Uterus (tissue), 3 donors: ENCODE measurements at regions not wholly inside any gene's neighbourhood (a gene's known extent, or its start where the extent isn't known, plus 50 kb on each side); places are given as distances from the start of the nearest gene placed in this dataset.

Experiments
- DNase-seq, 2 donors: peaks; one replicate each; pipeline ENCODE4 v3.0.0-alpha.2; 2019 to 2020
- H3K27ac ChIP-seq, 2 donors: fragments of 200-600 bp; sonication (generic); 1 replicate in 1 of 2; 2 replicates in 1 of 2; pipeline ENCODE4 v1.5.1; 2016 to 2018
- H3K27me3 ChIP-seq, 2 donors: fragments of 200-600 bp; sonication (generic); one replicate each; pipeline ENCODE4 v1.5.1; 2018 to 2019; ENCODE audit warnings: control low read depth in 1 of 2
- H3K36me3 ChIP-seq, 2 donors: fragments of 200-600 bp; sonication (generic); one replicate each; pipeline ENCODE4 v1.5.1; 2019; ENCODE audit warnings: control low read depth in 1 of 2
- H3K4me1 ChIP-seq, 2 donors: fragments of 200-600 bp; sonication (generic); one replicate each; pipeline ENCODE4 v1.5.1; 2018 to 2019; ENCODE audit warnings: control low read depth in 1 of 2
- H3K4me3 ChIP-seq, 2 donors: fragments of 200-600 bp; sonication (generic); 1 replicate in 1 of 2; 2 replicates in 1 of 2; pipeline ENCODE4 v1.5.1; 2018 to 2019; ENCODE audit warnings: mild to moderate bottlenecking in 1 of 2
- H3K9me3 ChIP-seq, 2 donors: fragments of 200-600 bp; sonication (generic); one replicate each; pipeline ENCODE4 v1.5.1; 2019; ENCODE audit warnings: control low read depth in 1 of 2
- CTCF ChIP-seq, 4 experiments: fragments of 200-600 bp in 2 of 4; fragments of 450-650 bp in 2 of 4; sonication (generic) in 2 of 4; IDR thresholded peaks; one replicate each; pipeline ENCODE4 v1.5.1; 2016 to 2019; ENCODE audit warnings: antibody characterized with exemption in 4 of 4, mild to moderate bottlenecking in 2 of 4, moderate library complexity in 1 of 4
- POLR2A ChIP-seq, 2 donors: fragments of 450-650 bp; IDR thresholded peaks; one replicate each; pipeline ENCODE4 v1.6.1; 2016; ENCODE audit warnings: antibody characterized with exemption in 2 of 2, mild to moderate bottlenecking in 1 of 2, moderate library complexity in 1 of 2
- intact Hi-C: fragments of 100-400 bp; cut with DNase I; formaldehyde crosslinking; loops from one replicate; pipeline ENCODE4 v1.15.1; 2023; ENCODE audit warnings: low total_unique reads
- donor health status: DM: yes; HTN: yes; CAD: no.

GRCh38 chr15:98276018-98276417, 315.5 kb downstream of the ARRDC4 start:
- intact Hi-C loops = no loop called here
- Histone ChIP-seq H3K27me3 (no peaks in the 10 kb centered on the region), H3K36me3 (no peaks in the 10 kb centered on the region), H3K4me1 (no peaks in the 10 kb centered on the region), H3K4me3 (no peak overlapping the region), H3K27ac (no peak overlapping the region), H3K9me3 (no peaks in the 10 kb centered on the region)
- no peak for DNase-seq
- TF ChIP-seq CTCF (IDR thresholded peaks at IDR 0.05) (no peak), POLR2A (IDR thresholded peaks at IDR 0.05) (no peak)

GRCh38 chr15:98277602-98278001, 317.1 kb downstream of the ARRDC4 start:
- no peaks in the 10 kb centered on the region for H3K9me3 ChIP-seq
- intact Hi-C loops = no loop called here
- H3K27me3 ChIP-seq = no peaks in the 10 kb centered on the region
- H3K36me3 ChIP-seq = no peaks in the 10 kb centered on the region
- no peaks in the 10 kb centered on the region for H3K4me1 ChIP-seq
- no peak overlapping the region for H3K27ac ChIP-seq
- TF ChIP-seq POLR2A (IDR thresholded peaks at IDR 0.05) = no peak
- TF ChIP-seq CTCF (IDR thresholded peaks at IDR 0.05) = no peak
- H3K4me3 ChIP-seq = no peak overlapping the region
- DNase-seq = no peak

- intact Hi-C loops = no loop called here
- no peaks in the 10 kb centered on the region for H3K27me3 ChIP-seq
- no peaks in the 10 kb centered on the region for H3K4me1 ChIP-seq
- DNase-seq = no peak
- TF ChIP-seq POLR2A (IDR thresholded peaks at IDR 0.05) (no peak), CTCF (IDR thresholded peaks at IDR 0.05) (no peak)
- no peaks in the 10 kb centered on the region for H3K36me3 ChIP-seq
- H3K4me3 ChIP-seq = no peak overlapping the region
- H3K9me3 ChIP-seq = no peaks in the 10 kb centered on the region
- no peak overlapping the region for H3K27ac ChIP-seq
Observed at GRCh38 chr15:98280284-98280975, 319.9 kb downstream of the ARRDC4 start.

GRCh38 chr15:98281130-98281529, 320.6 kb downstream of the ARRDC4 start:
- no peaks in the 10 kb centered on the region for H3K27me3 ChIP-seq
- no peak for TF ChIP-seq POLR2A (IDR thresholded peaks at IDR 0.05)
- no peak for TF ChIP-seq CTCF (IDR thresholded peaks at IDR 0.05)
- intact Hi-C loops = no loop called here
- no peaks in the 10 kb centered on the region for H3K4me1 ChIP-seq
- H3K27ac ChIP-seq = no peak overlapping the region
- H3K36me3 ChIP-seq = no peaks in the 10 kb centered on the region
- H3K4me3 ChIP-seq = no peak overlapping the region
- H3K9me3 ChIP-seq = no peaks in the 10 kb centered on the region
- DNase-seq = no peak

GRCh38 chr15:98282656-98283332, 322.3 kb downstream of the ARRDC4 start:
- intact Hi-C loops = no loop called here
- no peak for DNase-seq
- Histone ChIP-seq H3K9me3 (no peaks in the 10 kb centered on the region), H3K27ac (no peak overlapping the region), H3K4me1 (no peaks in the 10 kb centered on the region), H3K4me3 (no peak overlapping the region), H3K36me3 (no peaks in the 10 kb centered on the region), H3K27me3 (no peaks in the 10 kb centered on the region)
- TF ChIP-seq CTCF (IDR thresholded peaks at IDR 0.05) (no peak), POLR2A (IDR thresholded peaks at IDR 0.05) (no peak)
